ENCODE measurements at regions not wholly inside any gene's neighbourhood (a gene's known extent, or its start where the extent isn't known, plus 50 kb on each side); places are given as distances from the start of the nearest gene placed in this dataset.

DNA sequence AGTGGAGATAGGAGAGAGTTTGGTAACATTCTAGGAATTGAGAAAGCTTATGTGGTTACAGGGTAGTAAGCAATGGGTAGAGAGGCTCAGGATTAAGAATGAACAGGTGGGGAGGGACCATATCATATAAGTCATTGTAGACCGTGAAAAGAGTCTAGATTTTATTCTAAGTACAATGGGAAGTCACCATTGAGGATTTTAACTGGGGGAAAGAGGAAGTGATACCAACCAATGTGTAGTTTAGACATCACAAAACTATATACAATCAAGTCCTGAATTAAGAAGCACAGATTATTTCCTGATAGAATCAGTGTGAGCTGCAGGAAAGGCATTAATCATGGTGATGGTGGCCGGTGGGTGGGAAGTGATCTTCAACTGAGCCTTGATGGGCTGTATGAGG lies 178.3 kb upstream of the ZIC3 start:
- TF ChIP-seq, protein P1, sequence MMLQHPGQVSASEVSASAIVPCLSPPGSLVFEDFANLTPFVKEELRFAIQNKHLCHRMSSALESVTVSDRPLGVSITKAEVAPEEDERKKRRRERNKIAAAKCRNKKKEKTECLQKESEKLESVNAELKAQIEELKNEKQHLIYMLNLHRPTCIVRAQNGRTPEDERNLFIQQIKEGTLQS (IDR thresholded peaks at IDR 0.05; ENCODE audit: borderline replicate concordance, extremely low read depth, low read depth, low read length) = no peak
- TF ChIP-seq EZH2 (IDR thresholded peaks at IDR 0.05; ENCODE audit: borderline replicate concordance, control insufficient read depth, low read depth, low read length) = no peak
- no peak for TF ChIP-seq USF2 (IDR thresholded peaks at IDR 0.05; ENCODE audit: borderline replicate concordance, low read depth, low read length)
- no peak for TF ChIP-seq POLR2A (IDR thresholded peaks at IDR 0.05; ENCODE audit: low read depth, low read length)
- no peak for TF ChIP-seq STAT3 (IDR thresholded peaks at IDR 0.05; ENCODE audit: low read depth, low read length)
- TF ChIP-seq SPI1 (IDR thresholded peaks at IDR 0.05; ENCODE audit: borderline replicate concordance, insufficient read depth, low read depth, low read length) = peak; percentile 79
- no peak for TF ChIP-seq MXI1 (IDR thresholded peaks at IDR 0.05; ENCODE audit: low read depth, low read length)
- TF ChIP-seq CTCF (IDR thresholded peaks at IDR 0.05 in 2 of 3, conservative IDR thresholded peaks at IDR 0.05 in 1 of 3; ENCODE audit: control insufficient read depth in 2 of 3, extremely low read depth in 1 of 3, insufficient read depth in 1 of 3, low read depth in 3 of 3, low read length in 3 of 3) = no peak
